CD4-positive, CD25-positive, alpha-beta regulatory T cell (primary cell): ENCODE measurements at regions not wholly inside any gene's neighbourhood (a gene's known extent, or its start where the extent isn't known, plus 50 kb on each side); places are given as distances from the start of the nearest gene placed in this dataset.

Experiments
- ATAC-seq, 2 donors: fragments of 150-1000 bp; cut with Tn5 transposase; one replicate each; pipeline ENCODE4 v1.10.0; 2021; ENCODE audit warnings: low read depth in 2 of 2, moderate number of reproducible peaks in 2 of 2, moderate library complexity in 1 of 2
- DNase-seq, 3 donors: peaks; one replicate each; pipeline versions ENCODE4 v3.0.0 to v3.0.0-alpha.2; 2012 to 2022; ENCODE audit warnings: mixed read lengths in 1 of 3
- H3K27ac ChIP-seq: one replicate; pipeline ENCODE4 v1.7.0; 2013; ENCODE audit warnings: mild to moderate bottlenecking, low read length; ENCODE audit not compliant: insufficient read depth, poor library complexity, severe bottlenecking
- H3K27me3 ChIP-seq: one replicate; pipeline ENCODE4 v1.7.0; 2013; ENCODE audit warnings: low read length; ENCODE audit not compliant: control insufficient read depth, insufficient read depth
- H3K36me3 ChIP-seq: one replicate; pipeline ENCODE4 v1.7.0; 2013; ENCODE audit warnings: mild to moderate bottlenecking, low read length, moderate library complexity; ENCODE audit not compliant: control insufficient read depth, insufficient read depth
- H3K4me1 ChIP-seq: 2 replicates; pipeline ENCODE4 v1.7.0; 2013; ENCODE audit warnings: mild to moderate bottlenecking, low read length; ENCODE audit not compliant: insufficient read depth, control insufficient read depth, poor library complexity, severe bottlenecking
- H3K4me3 ChIP-seq: one replicate; pipeline ENCODE4 v1.7.0; 2013; ENCODE audit warnings: low read depth, mild to moderate bottlenecking, low read length, moderate library complexity
- H3K9me3 ChIP-seq, 2 experiments: 1 replicate in 1 of 2; 2 replicates in 1 of 2; pipeline ENCODE4 v1.7.0; 2013; ENCODE audit warnings: low read length in 2 of 2, mild to moderate bottlenecking in 1 of 2, moderate library complexity in 1 of 2; ENCODE audit not compliant: control insufficient read depth in 2 of 2
- H3K27ac Mint-ChIP-seq, 3 donors: one replicate each; pipeline ENCODE4 v1.8.0; 2020 to 2022; ENCODE audit warnings: mild to moderate bottlenecking in 3 of 3, mixed read lengths in 3 of 3, moderate library complexity in 2 of 3
- H3K27me3 Mint-ChIP-seq: one replicate; pipeline ENCODE4 v1.8.0; 2022; ENCODE audit warnings: mild to moderate bottlenecking, mixed read lengths
- H3K36me3 Mint-ChIP-seq: one replicate; pipeline ENCODE4 v1.8.0; 2020; ENCODE audit warnings: mixed read lengths
- H3K4me1 Mint-ChIP-seq, 4 donors: one replicate each; pipeline ENCODE4 v1.8.0; 2020 to 2022; ENCODE audit warnings: mixed read lengths in 4 of 4, mild to moderate bottlenecking in 1 of 4
- H3K4me3 Mint-ChIP-seq, 4 donors: one replicate each; pipeline ENCODE4 v1.8.0; 2020 to 2022; ENCODE audit warnings: mild to moderate bottlenecking in 4 of 4, mixed read lengths in 4 of 4, moderate library complexity in 3 of 4
- H3K9me3 Mint-ChIP-seq, 7 donors: one replicate each; pipeline ENCODE4 v1.8.0; 2020 to 2022; ENCODE audit warnings: mixed read lengths in 7 of 7, mild to moderate bottlenecking in 3 of 7, moderate library complexity in 2 of 7

- H3K36me3 ChIP-seq: no peaks in the 10 kb centered on the region
- H3K27me3 Mint-ChIP-seq: no peaks in the 10 kb centered on the region
- H3K27ac Mint-ChIP-seq: no peak overlapping the region
- H3K27ac ChIP-seq: no peak overlapping the region
- H3K27me3 ChIP-seq: no peaks in the 10 kb centered on the region
- H3K9me3 ChIP-seq: no peaks in the 10 kb centered on the region
- DNase-seq (no peak), ATAC-seq (no peak)
- no peak overlapping the region for H3K4me3 ChIP-seq
- no peaks in the 10 kb centered on the region for H3K36me3 Mint-ChIP-seq
- H3K4me3 Mint-ChIP-seq: no peak overlapping the region
- no peaks in the 10 kb centered on the region for H3K4me1 ChIP-seq
- peaks cover 0 to 1% (median 0%) of the 10 kb centered on the region in 7 donors for H3K9me3 Mint-ChIP-seq
- no peaks in the 10 kb centered on the region for H3K4me1 Mint-ChIP-seq
Observed at GRCh38 chr18:70500748-70501147, 211.9 kb downstream of the SOCS6 start.

- no peak overlapping the region for H3K4me3 Mint-ChIP-seq
Observed at GRCh38 chr18:70499218-70499691, 210.4 kb downstream of the SOCS6 start.

GRCh38 chr18:70496353-70497294 is 207.8 kb downstream of the SOCS6 start:
- Histone ChIP-seq H3K36me3 (no peaks in the 10 kb centered on the region), H3K4me1 (no peaks in the 10 kb centered on the region), H3K27ac (no peak overlapping the region), H3K27me3 (no peaks in the 10 kb centered on the region), H3K9me3 (no peaks in the 10 kb centered on the region), H3K4me3 (no peak overlapping the region)
- Mint-ChIP-seq H3K27ac (no peak overlapping the region), H3K36me3 (peaks cover 4% of the 10 kb centered on the region), H3K4me1 (peaks cover 0 to 8% (median 0%) of the 10 kb centered on the region in 4 donors), H3K4me3 (no peak overlapping the region), H3K9me3 (no peaks in the 10 kb centered on the region), H3K27me3 (no peaks in the 10 kb centered on the region)
- ATAC-seq (no peak), DNase-seq (no peak)

More at GRCh38 chr18:70499218-70499691, 210.4 kb downstream of the SOCS6 start:
- H3K9me3 ChIP-seq: no peaks in the 10 kb centered on the region
- no peaks in the 10 kb centered on the region for H3K4me1 Mint-ChIP-seq
- no peaks in the 10 kb centered on the region for H3K36me3 ChIP-seq
- peaks cover 4% of the 10 kb centered on the region for H3K36me3 Mint-ChIP-seq
- DNase-seq: peak in 1 of 3 donors; percentile 15
- no peaks in the 10 kb centered on the region for H3K4me1 ChIP-seq
- no peaks in the 10 kb centered on the region for H3K27me3 ChIP-seq
- ATAC-seq: peak; percentile 20 to 47
- no peak overlapping the region for H3K27ac ChIP-seq
- H3K27me3 Mint-ChIP-seq: no peaks in the 10 kb centered on the region
- H3K9me3 Mint-ChIP-seq: peaks cover 0 to 1% (median 0%) of the 10 kb centered on the region in 7 donors
- peak overlapping the region in 1 of 3 donors; percentile 95 for H3K27ac Mint-ChIP-seq
- no peak overlapping the region for H3K4me3 ChIP-seq

- no peaks in the 10 kb centered on the region for H3K27me3 Mint-ChIP-seq
- Histone ChIP-seq H3K4me1 (no peaks in the 10 kb centered on the region), H3K27me3 (no peaks in the 10 kb centered on the region), H3K9me3 (no peaks in the 10 kb centered on the region), H3K27ac (no peak overlapping the region), H3K36me3 (no peaks in the 10 kb centered on the region), H3K4me3 (no peak overlapping the region)
- H3K9me3 Mint-ChIP-seq: no peaks in the 10 kb centered on the region
- H3K27ac Mint-ChIP-seq: no peak overlapping the region
- H3K36me3 Mint-ChIP-seq: peaks cover 4% of the 10 kb centered on the region
- no peak for DNase-seq
- H3K4me3 Mint-ChIP-seq: no peak overlapping the region
- ATAC-seq: no peak
- H3K4me1 Mint-ChIP-seq: peaks cover 0 to 14% (median 2%) of the 10 kb centered on the region in 4 donors
Observed at GRCh38 chr18:70494524-70494923, 205.7 kb downstream of the SOCS6 start.

GRCh38 chr18:70493461-70493860 is 204.6 kb downstream of the SOCS6 start:
- no peaks in the 10 kb centered on the region for H3K9me3 Mint-ChIP-seq
- no peaks in the 10 kb centered on the region for H3K36me3 ChIP-seq
- no peaks in the 10 kb centered on the region for H3K9me3 ChIP-seq

GRCh38 chr18:70491734-70492348 is 203.0 kb downstream of the SOCS6 start:
- Mint-ChIP-seq H3K27me3 (peaks cover 3% of the 10 kb centered on the region), H3K9me3 (no peaks in the 10 kb centered on the region), H3K36me3 (peaks cover 4% of the 10 kb centered on the region), H3K4me1 (peaks cover 0 to 14% (median 2%) of the 10 kb centered on the region in 4 donors), H3K4me3 (no peak overlapping the region), H3K27ac (peak overlapping the region in 1 of 3 donors; percentile 12)
- Histone ChIP-seq H3K4me1 (no peaks in the 10 kb centered on the region), H3K4me3 (no peak overlapping the region), H3K27me3 (no peaks in the 10 kb centered on the region), H3K27ac (no peak overlapping the region), H3K36me3 (no peaks in the 10 kb centered on the region), H3K9me3 (no peaks in the 10 kb centered on the region)
- DNase-seq (peak; percentile 17 to 41 (median 21)), ATAC-seq (peak in 1 of 2 donors; percentile 43)

More at GRCh38 chr18:70493461-70493860, 204.6 kb downstream of the SOCS6 start:
- Histone ChIP-seq H3K4me3 (no peak overlapping the region), H3K4me1 (no peaks in the 10 kb centered on the region), H3K27ac (no peak overlapping the region), H3K27me3 (no peaks in the 10 kb centered on the region)
- Mint-ChIP-seq H3K4me3 (no peak overlapping the region), H3K27me3 (no peaks in the 10 kb centered on the region), H3K36me3 (peaks cover 4% of the 10 kb centered on the region), H3K4me1 (peaks cover 0 to 14% (median 2%) of the 10 kb centered on the region in 4 donors), H3K27ac (peak overlapping the region in 2 of 3 donors; percentile 40 to 48)
- ATAC-seq (no peak), DNase-seq (no peak)

GRCh38 chr18:70489986-70490933 is 201.4 kb downstream of the SOCS6 start:
- H3K9me3 Mint-ChIP-seq: no peaks in the 10 kb centered on the region
- ATAC-seq: peak in 1 of 2 donors; percentile 37
- no peak overlapping the region for H3K4me3 ChIP-seq
- H3K4me1 ChIP-seq: no peaks in the 10 kb centered on the region
- H3K27me3 Mint-ChIP-seq: peaks cover 4% of the 10 kb centered on the region
- H3K36me3 Mint-ChIP-seq: peaks cover 4% of the 10 kb centered on the region
- peaks cover under 1% of the 10 kb centered on the region for H3K27me3 ChIP-seq
- H3K9me3 ChIP-seq: no peaks in the 10 kb centered on the region
- no peaks in the 10 kb centered on the region for H3K36me3 ChIP-seq
- no peak overlapping the region for H3K4me3 Mint-ChIP-seq
- H3K27ac Mint-ChIP-seq: no peak overlapping the region
- peaks cover 0 to 14% (median 2%) of the 10 kb centered on the region in 4 donors for H3K4me1 Mint-ChIP-seq
- peak; percentile 4 to 47 (median 47) for DNase-seq
- H3K27ac ChIP-seq: no peak overlapping the region
